ENCODE measurements at regions not wholly inside any gene's neighbourhood (a gene's known extent, or its start where the extent isn't known, plus 50 kb on each side); places are given as distances from the start of the nearest gene placed in this dataset.
"Not testable (repeated sequence)": the region's sequence is repeated elsewhere in the genome, so short reads cannot be mapped to it uniquely, and the experiment has no call there.

- DNase-seq (ENCODE audit: low read depth): no peak
- TF ChIP-seq, protein P1, sequence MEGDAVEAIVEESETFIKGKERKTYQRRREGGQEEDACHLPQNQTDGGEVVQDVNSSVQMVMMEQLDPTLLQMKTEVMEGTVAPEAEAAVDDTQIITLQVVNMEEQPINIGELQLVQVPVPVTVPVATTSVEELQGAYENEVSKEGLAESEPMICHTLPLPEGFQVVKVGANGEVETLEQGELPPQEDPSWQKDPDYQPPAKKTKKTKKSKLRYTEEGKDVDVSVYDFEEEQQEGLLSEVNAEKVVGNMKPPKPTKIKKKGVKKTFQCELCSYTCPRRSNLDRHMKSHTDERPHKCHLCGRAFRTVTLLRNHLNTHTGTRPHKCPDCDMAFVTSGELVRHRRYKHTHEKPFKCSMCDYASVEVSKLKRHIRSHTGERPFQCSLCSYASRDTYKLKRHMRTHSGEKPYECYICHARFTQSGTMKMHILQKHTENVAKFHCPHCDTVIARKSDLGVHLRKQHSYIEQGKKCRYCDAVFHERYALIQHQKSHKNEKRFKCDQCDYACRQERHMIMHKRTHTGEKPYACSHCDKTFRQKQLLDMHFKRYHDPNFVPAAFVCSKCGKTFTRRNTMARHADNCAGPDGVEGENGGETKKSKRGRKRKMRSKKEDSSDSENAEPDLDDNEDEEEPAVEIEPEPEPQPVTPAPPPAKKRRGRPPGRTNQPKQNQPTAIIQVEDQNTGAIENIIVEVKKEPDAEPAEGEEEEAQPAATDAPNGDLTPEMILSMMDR (IDR thresholded peaks at IDR 0.05; ENCODE audit: control insufficient read depth, extremely low read depth, insufficient read depth): no peak
- H3K4me3 ChIP-seq (ENCODE audit: low read depth, low read length): no peak overlapping the region
These were observed 83.3 kb upstream of the ZNF217 start for GRCh38 chr20:53676987-53677386.

DNA sequence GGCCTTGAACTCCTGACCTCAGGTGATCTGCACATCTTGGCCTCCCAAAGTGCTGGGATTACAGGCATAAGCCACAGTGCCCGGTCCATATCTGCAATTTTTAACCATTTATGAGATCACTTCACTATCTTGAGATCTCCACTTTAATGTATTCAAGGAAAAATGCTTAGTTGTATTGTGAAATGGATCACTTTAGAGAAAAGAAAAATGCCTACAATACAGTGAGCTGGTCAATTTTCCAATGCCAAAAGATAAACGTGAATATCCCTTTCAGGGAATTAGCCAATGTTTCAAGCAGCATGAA lies 82.8 kb upstream of the ZNF217 start:
- TF ChIP-seq, protein P1 (IDR thresholded peaks at IDR 0.05; ENCODE audit: control insufficient read depth, extremely low read depth, insufficient read depth): no peak
- H3K4me3 ChIP-seq (ENCODE audit: low read depth, low read length): no peak overlapping the region
- DNase-seq (ENCODE audit: low read depth): no peak

DNA sequence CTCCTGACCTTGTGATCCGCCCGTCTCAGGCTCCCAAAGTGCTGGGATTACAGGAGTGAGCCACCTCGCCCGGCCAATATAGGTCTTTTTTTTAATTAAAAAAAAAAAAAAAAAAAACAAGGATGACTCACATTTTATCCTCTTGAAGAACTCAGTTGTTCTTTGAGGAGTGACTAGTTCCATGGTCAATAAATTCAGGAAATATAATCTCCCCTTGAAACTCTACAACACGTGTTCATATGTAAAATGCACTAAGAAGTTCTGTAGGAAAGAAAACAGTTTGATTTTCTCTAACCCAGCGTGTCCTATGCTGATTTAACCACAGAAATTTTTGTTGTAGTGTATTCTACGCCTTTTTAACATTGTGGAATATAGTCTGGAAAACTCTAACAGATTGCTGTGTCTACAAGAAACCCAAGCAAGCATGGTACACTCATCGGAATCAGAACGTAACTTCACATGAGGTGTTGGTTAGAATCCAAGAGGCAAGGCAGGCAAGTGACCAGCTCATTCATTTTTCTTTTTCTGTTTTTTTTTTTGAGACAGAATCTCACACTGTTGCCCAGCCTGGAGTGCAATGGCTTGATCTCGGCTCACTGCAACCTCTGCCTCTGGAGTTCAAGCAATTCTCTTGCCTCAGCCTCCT lies 79.0 kb upstream of the ZNF217 start:
- TF ChIP-seq, protein P1 (IDR thresholded peaks at IDR 0.05; ENCODE audit: control insufficient read depth, extremely low read depth, insufficient read depth): no peak
- H3K4me3 ChIP-seq (ENCODE audit: low read depth, low read length): no peak overlapping the region
- DNase-seq (ENCODE audit: low read depth): no peak

GRCh38 chr20:53671370-53671769 lies 77.7 kb upstream of the ZNF217 start:
- no peak overlapping the region for H3K4me3 ChIP-seq (ENCODE audit: low read depth, low read length)
- TF ChIP-seq, protein P1 (IDR thresholded peaks at IDR 0.05; ENCODE audit: control insufficient read depth, extremely low read depth, insufficient read depth): no peak
- DNase-seq (ENCODE audit: low read depth): no peak

GRCh38 chr20:53669517-53670313 lies 76.1 kb upstream of the ZNF217 start:
- not testable (repeated sequence) for H3K4me3 ChIP-seq (ENCODE audit: low read depth, low read length)

GRCh38 chr20:53668992-53669391 lies 75.4 kb upstream of the ZNF217 start:
- no peak overlapping the region for H3K4me3 ChIP-seq (ENCODE audit: low read depth, low read length)
- TF ChIP-seq, protein P1 (IDR thresholded peaks at IDR 0.05; ENCODE audit: control insufficient read depth, extremely low read depth, insufficient read depth): no peak
- DNase-seq (ENCODE audit: low read depth): no peak

More at GRCh38 chr20:53669517-53670313, 76.1 kb upstream of the ZNF217 start:
- DNase-seq (ENCODE audit: low read depth): not testable (repeated sequence)

DNA sequence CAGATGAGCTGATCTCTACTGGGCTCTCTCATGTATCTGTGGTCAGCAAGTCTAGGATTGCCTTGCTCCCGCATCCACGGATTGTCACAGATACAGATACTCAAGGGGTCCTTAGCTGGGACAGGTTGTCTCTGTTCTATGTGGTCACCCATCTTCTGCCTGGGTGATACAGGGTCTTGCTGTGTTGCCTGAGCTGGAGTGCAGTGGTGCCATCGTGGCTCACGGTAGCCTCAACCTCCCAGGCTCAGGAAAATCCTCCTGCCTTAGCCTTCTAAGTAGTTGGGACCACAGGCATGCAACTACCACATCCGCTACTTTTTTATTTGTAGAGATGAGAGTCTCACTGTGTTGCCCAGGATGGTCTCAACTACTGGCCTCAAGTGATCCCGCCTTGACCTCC lies 72.5 kb upstream of the ZNF217 start:
- TF ChIP-seq, protein P1 (IDR thresholded peaks at IDR 0.05; ENCODE audit: control insufficient read depth, extremely low read depth, insufficient read depth): no peak
- no peak for DNase-seq (ENCODE audit: low read depth)
- H3K4me3 ChIP-seq (ENCODE audit: low read depth, low read length): no peak overlapping the region

All from LNCaP clone FGC (cell line).